Adrenal gland (tissue), 9 donors: ENCODE measurements at regions not wholly inside any gene's neighbourhood (a gene's known extent, or its start where the extent isn't known, plus 50 kb on each side); places are given as distances from the start of the nearest gene placed in this dataset.

Source experiments
- DNase-seq, 7 donors: peaks; one replicate each; pipeline ENCODE4 v3.0.0-alpha.2; 2019 to 2020
- H3K27ac ChIP-seq, 5 donors: fragments of 200-600 bp; sonication (generic) in 4 of 5; 1 replicate in 3 of 5; 2 replicates in 2 of 5; pipeline versions ENCODE4 v1.5.1 to v1.8.0; 2016 to 2020; ENCODE audit warnings: mild to moderate bottlenecking in 1 of 5
- H3K27me3 ChIP-seq: fragments of 200-600 bp; 2 replicates; pipeline ENCODE4 v1.8.0; 2021
- H3K36me3 ChIP-seq, 2 donors: fragments of 200-600 bp; replicated peaks in 1 of 2; 1 replicate in 1 of 2; 2 replicates in 1 of 2; pipeline versions ENCODE4 v1.5.1 to v1.8.0; 2018 to 2022
- H3K4me1 ChIP-seq, 2 donors: fragments of 200-600 bp; replicated peaks in 1 of 2; 1 replicate in 1 of 2; 2 replicates in 1 of 2; pipeline versions ENCODE4 v1.5.1 to v1.8.0; 2018 to 2021
- H3K4me3 ChIP-seq, 4 donors: fragments of 200-600 bp; sonication (generic) in 3 of 4; one replicate each; pipeline ENCODE4 v1.5.1; 2016 to 2018
- H3K9me3 ChIP-seq, 3 donors: fragments of 200-600 bp; sonication (generic) in 1 of 3; replicated peaks in 1 of 3; 1 replicate in 2 of 3; 2 replicates in 1 of 3; pipeline versions ENCODE4 v1.5.1 to v1.8.0; 2016 to 2021
- POLR2A ChIP-seq, 2 donors: fragments of 450-650 bp; IDR thresholded peaks; one replicate each; pipeline ENCODE4 v1.6.1; 2017; ENCODE audit warnings: antibody characterized with exemption in 2 of 2, mild to moderate bottlenecking in 2 of 2, moderate library complexity in 1 of 2
- WGBS, 4 donors: extraction: QIAGEN DNeasy Blood & Tissue Kit in 2 of 4; methylation state at CpG; one replicate each; pipeline versions ENCODE4 v1.1.5 to v1.1.7; 2013 to 2017; 5-methylcytosine and 5-hydroxymethylcytosine counted together
- intact Hi-C, 2 donors: fragments of 100-400 bp; cut with DNase I; formaldehyde crosslinking; loops; one replicate each; pipeline versions ENCODE4 v1.14.1 to v1.15.0; 2022 to 2023
- TF ChIP-seq, protein P1 (sequence below), 6 experiments: fragments of 450-650 bp in 4 of 6; fragments of 200-600 bp in 2 of 6; sonication (generic) in 1 of 6; IDR thresholded peaks; 1 replicate in 5 of 6; 2 replicates in 1 of 6; pipeline versions ENCODE4 v1.5.1 to v1.8.0; 2016 to 2021; ENCODE audit warnings: antibody characterized with exemption in 6 of 6, mild to moderate bottlenecking in 2 of 6, moderate library complexity in 1 of 6
- donor health status: healthy with polysubstance abuse.
- donor health status: Bipolar disorder and iron deficiency.
- donor health status: DM: yes; HTN: yes; CAD: no.
- donor health status: DM: no; HTN: no; CAD: no.
- donor health status: DM: no; HTN: no; CAD: no.

DNA sequence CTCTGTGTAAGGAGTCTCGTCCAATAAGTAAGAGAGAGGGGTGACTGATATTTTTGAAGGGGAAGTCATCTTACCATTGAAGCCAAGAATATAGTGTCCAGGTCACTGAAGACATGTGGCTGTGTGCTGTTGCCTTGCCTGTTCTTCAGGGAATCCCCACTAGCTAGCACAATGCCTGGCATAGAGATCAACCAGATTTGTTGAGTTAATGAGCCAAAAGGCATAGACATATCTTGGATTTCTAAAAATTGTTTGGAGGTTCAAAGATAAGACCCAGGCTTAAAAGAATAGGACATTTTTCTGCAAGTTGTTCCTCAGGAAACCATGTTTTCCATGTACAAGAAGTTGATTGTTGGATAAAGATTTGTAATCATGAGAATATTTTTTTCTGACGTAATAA lies 119.3 kb upstream of the DKK2 start:
- intact Hi-C loops = no loop called here
- Histone ChIP-seq H3K4me3 (no peak overlapping the region), H3K4me1 (no peaks in the 10 kb centered on the region), H3K36me3 (no peaks in the 10 kb centered on the region), H3K27ac (no peak overlapping the region), H3K9me3 (no peaks in the 10 kb centered on the region), H3K27me3 (no peaks in the 10 kb centered on the region)
- TF ChIP-seq, protein P1, sequence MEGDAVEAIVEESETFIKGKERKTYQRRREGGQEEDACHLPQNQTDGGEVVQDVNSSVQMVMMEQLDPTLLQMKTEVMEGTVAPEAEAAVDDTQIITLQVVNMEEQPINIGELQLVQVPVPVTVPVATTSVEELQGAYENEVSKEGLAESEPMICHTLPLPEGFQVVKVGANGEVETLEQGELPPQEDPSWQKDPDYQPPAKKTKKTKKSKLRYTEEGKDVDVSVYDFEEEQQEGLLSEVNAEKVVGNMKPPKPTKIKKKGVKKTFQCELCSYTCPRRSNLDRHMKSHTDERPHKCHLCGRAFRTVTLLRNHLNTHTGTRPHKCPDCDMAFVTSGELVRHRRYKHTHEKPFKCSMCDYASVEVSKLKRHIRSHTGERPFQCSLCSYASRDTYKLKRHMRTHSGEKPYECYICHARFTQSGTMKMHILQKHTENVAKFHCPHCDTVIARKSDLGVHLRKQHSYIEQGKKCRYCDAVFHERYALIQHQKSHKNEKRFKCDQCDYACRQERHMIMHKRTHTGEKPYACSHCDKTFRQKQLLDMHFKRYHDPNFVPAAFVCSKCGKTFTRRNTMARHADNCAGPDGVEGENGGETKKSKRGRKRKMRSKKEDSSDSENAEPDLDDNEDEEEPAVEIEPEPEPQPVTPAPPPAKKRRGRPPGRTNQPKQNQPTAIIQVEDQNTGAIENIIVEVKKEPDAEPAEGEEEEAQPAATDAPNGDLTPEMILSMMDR (IDR thresholded peaks at IDR 0.05) = no peak
- no peak for TF ChIP-seq POLR2A (IDR thresholded peaks at IDR 0.05)
- WGBS, 4 donors = 60 to 73% (median 71%) methylated on average over 2 of the region's 2 CpGs
- no peak for DNase-seq

DNA sequence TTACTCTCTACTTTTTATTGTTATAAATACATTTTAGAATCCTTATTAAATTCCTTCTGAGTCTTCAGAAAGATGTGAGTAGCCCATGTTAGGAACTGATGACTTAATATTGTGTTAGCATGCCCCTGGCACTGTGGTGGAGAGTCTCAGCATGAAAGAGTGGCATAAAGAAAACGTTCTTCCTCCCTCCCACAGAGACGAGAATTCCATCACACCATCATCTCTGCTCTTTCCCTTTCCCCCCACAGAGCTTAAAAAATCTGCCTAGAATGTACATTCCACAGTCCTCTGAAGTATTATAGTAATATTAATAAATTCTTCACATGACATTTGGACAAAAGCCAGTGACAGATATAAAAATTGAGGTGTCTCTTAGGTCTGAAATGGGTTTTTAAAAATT lies 117.8 kb upstream of the DKK2 start:
- intact Hi-C loops = no loop called here
- no peak for DNase-seq

DNA sequence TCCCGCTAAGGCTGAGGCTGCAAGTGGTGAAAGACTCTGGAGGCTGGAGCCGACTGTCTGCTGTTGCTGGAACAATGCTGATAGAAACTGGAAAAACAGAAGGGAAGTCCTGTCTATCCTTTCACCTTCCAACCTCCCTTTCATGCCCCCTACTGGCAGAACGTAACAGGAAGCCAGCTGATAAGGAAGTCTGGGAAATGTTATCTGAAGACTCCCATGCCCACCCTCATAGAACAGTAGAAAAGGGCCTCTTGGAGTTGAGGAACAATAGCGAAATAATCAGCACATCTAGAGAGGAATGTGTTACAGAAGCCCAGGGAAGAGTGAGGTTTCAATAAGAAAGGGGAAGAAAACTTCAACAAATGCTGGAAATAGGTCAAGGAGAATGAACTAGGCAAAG lies 117.1 kb upstream of the DKK2 start:
- TF ChIP-seq, protein P1 (IDR thresholded peaks at IDR 0.05) = peak in 1 of 6 experiments; percentile 16
- TF ChIP-seq POLR2A (IDR thresholded peaks at IDR 0.05) = no peak

More for the DNA sequence above, 117.8 kb upstream of the DKK2 start:
- Histone ChIP-seq H3K4me3 (no peak overlapping the region), H3K4me1 (no peaks in the 10 kb centered on the region), H3K27me3 (no peaks in the 10 kb centered on the region), H3K9me3 (no peaks in the 10 kb centered on the region), H3K27ac (no peak overlapping the region), H3K36me3 (no peaks in the 10 kb centered on the region)
- TF ChIP-seq, protein P1 (IDR thresholded peaks at IDR 0.05) = no peak
- TF ChIP-seq POLR2A (IDR thresholded peaks at IDR 0.05) = no peak
- WGBS, 4 donors = 32 to 54% (median 36%) methylated on average over 2 of the region's 2 CpGs

GRCh38 chr4:107151173-107151572 lies 115.1 kb upstream of the DKK2 start:
- Histone ChIP-seq H3K36me3 (no peaks in the 10 kb centered on the region), H3K27ac (no peak overlapping the region), H3K4me3 (no peak overlapping the region), H3K9me3 (no peaks in the 10 kb centered on the region), H3K27me3 (no peaks in the 10 kb centered on the region), H3K4me1 (no peaks in the 10 kb centered on the region)
- TF ChIP-seq, protein P1 (IDR thresholded peaks at IDR 0.05) = no peak
- no peak for TF ChIP-seq POLR2A (IDR thresholded peaks at IDR 0.05)
- intact Hi-C loops = no loop called here
- 83 to 91% (median 89%) methylated on average over 1 of the region's 1 CpG for WGBS, 4 donors
- DNase-seq = no peak

More for the DNA sequence above, 117.1 kb upstream of the DKK2 start:
- DNase-seq = no peak
- Histone ChIP-seq H3K4me1 (no peaks in the 10 kb centered on the region), H3K4me3 (no peak overlapping the region), H3K9me3 (no peaks in the 10 kb centered on the region), H3K27ac (no peak overlapping the region), H3K36me3 (no peaks in the 10 kb centered on the region), H3K27me3 (no peaks in the 10 kb centered on the region)
- 58 to 69% (median 61%) methylated on average over 4 of the region's 4 CpGs for WGBS, 4 donors
- intact Hi-C loops = no loop called here
